ENCODE measurements at regions not wholly inside any gene's neighbourhood (a gene's known extent, or its start where the extent isn't known, plus 50 kb on each side); places are given as distances from the start of the nearest gene placed in this dataset.
A peak's percentile ranks its signal among the peaks of the same experiment; 100 is the strongest.

DNA sequence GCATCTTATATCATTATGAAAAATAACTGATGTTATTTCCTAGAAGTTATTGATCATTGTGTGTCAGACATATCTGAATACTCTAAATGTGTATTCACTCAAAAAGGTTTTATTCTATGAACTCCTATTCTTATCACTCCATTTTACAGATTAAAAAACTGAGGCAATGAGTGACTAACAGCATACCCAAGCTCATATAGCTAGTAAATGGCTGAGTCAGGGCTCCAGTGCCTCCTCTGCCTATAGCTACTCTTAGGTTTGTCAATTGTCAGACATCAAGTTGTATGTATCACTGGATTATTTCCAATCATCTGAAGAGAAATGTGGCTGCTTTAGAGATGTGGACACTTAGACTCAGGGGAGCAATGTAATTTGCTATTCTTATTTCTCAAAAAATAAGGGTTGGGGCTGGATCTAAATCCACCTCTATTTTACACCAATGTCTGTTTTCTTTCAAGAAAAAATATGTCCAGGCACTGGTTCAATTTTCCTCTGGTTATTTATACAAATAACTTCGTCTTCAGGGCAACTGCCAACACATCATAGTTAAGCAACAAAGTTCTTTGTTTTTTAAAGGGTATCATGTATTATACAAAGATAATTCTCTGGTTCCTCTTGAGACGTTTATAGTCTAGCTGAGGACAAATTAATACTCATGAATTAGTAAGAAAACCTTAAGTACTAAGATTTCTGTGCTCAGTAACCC, 328.9 kb upstream of the MAF start:
- Histone ChIP-seq H3K4me1 (peaks cover 0 to 24% (median 20%) of the 10 kb centered on the region in 4 donors), H3K4me3 (no peak overlapping the region), H3K27ac (replicated peaks in 1 of 4) (peak overlapping the region in 1 of 4 donors; percentile 28), H3K36me3 (no peaks in the 10 kb centered on the region), H3K9me3 (no peaks in the 10 kb centered on the region), H3K27me3 (no peaks in the 10 kb centered on the region)
- intact Hi-C loops (cut with DNase I) = no loop called here
- TF ChIP-seq POLR2A (IDR thresholded peaks at IDR 0.05; ENCODE audit: low read depth) (no peak), EP300 (IDR thresholded peaks at IDR 0.05) (no peak), POLR2AphosphoS5 (IDR thresholded peaks at IDR 0.05) (no peak), CTCF (IDR thresholded peaks at IDR 0.05) (no peak)
- DNase-seq (ENCODE audit: extremely low spot score) = no peak
- WGBS = 9% methylated on average over 2 of the region's 2 CpGs

DNA sequence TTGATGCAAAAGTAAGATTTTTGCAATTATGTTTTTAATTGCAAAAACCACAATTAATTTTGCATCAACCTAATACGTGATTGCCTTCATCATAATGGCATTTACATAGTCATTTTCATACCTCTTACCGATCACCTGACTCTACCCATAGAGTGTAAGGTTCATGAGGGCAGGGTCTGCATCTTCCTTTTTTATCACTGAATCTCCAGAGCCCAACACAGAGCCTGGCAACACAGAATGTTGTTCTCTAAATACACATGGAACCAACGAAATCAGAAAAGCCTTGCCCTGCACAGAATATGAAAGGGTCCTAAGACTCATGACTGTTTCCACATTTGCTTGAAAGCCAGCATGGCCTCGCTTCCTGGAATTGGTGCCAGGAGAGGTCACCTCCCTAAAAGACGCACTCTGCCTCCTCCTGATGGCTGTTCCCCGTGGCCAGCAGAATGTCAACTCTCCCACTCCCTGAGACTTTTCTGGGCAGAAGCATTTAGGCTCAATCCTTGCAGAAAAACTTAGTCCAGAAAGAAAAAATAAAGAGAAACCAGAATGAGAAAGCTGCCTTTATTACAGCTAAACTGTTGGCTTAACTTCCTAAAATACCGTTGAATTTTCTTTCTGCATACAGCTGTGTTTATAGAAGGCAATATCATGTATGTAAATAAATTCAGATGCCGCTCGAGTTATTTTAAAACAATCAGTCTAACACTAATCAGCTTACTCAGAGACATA, 327.8 kb upstream of the MAF start:
- Histone ChIP-seq H3K27me3 (no peaks in the 10 kb centered on the region), H3K36me3 (no peaks in the 10 kb centered on the region), H3K27ac (replicated peaks in 1 of 4) (no peak overlapping the region), H3K9me3 (no peaks in the 10 kb centered on the region), H3K4me1 (peaks cover 0 to 24% (median 20%) of the 10 kb centered on the region in 4 donors), H3K4me3 (no peak overlapping the region)
- no peak for DNase-seq (ENCODE audit: extremely low spot score)
- 45% methylated on average over 9 of the region's 9 CpGs for WGBS
- TF ChIP-seq POLR2A (IDR thresholded peaks at IDR 0.05; ENCODE audit: low read depth) = no peak
- no peak for TF ChIP-seq POLR2AphosphoS5 (IDR thresholded peaks at IDR 0.05)
- no peak for TF ChIP-seq EP300 (IDR thresholded peaks at IDR 0.05)
- no peak for TF ChIP-seq CTCF (IDR thresholded peaks at IDR 0.05)
- intact Hi-C loops (cut with DNase I) = no loop called here

- WGBS = 76% methylated on average over 11 of the region's 11 CpGs
- H3K36me3 ChIP-seq = no peaks in the 10 kb centered on the region
- H3K27me3 ChIP-seq = no peaks in the 10 kb centered on the region
- peaks cover 0 to 24% (median 20%) of the 10 kb centered on the region in 4 donors for H3K4me1 ChIP-seq
- H3K27ac ChIP-seq (replicated peaks in 1 of 4) = no peak overlapping the region
- H3K9me3 ChIP-seq = no peaks in the 10 kb centered on the region
- TF ChIP-seq CTCF (IDR thresholded peaks at IDR 0.05) (no peak), POLR2AphosphoS5 (IDR thresholded peaks at IDR 0.05) (no peak), POLR2A (IDR thresholded peaks at IDR 0.05; ENCODE audit: low read depth) (no peak), EP300 (IDR thresholded peaks at IDR 0.05) (no peak)
- intact Hi-C loops (cut with DNase I) = no loop called here
- no peak for DNase-seq (ENCODE audit: extremely low spot score)
- no peak overlapping the region for H3K4me3 ChIP-seq
These were observed 326.1 kb upstream of the MAF start for GRCh38 chr16:79926451-79927205.

DNA sequence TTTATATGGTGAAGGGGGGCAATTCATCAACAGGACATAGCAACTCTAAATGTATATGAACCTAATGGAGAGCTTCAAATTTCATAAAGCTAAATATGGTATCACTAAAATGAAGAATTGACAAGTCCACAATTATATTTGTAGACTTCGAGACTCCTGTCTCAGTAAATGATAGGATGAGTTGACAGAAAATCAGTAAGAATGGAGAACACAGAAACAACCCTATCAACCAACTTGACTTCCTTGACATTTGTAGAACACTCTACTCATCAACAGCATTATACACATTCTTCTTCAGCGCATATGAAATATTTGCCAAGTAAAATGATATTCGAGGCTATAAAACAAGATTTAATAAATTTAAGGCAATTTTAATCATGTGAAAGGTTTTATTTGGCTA, 322.9 kb upstream of the MAF start:
- Histone ChIP-seq H3K4me3 (no peak overlapping the region), H3K27me3 (no peaks in the 10 kb centered on the region), H3K36me3 (no peaks in the 10 kb centered on the region), H3K4me1 (peaks cover 0 to 3% (median 2%) of the 10 kb centered on the region in 4 donors), H3K9me3 (no peaks in the 10 kb centered on the region), H3K27ac (replicated peaks in 1 of 4) (no peak overlapping the region)
- intact Hi-C loops (cut with DNase I) = no loop called here
- no peak for DNase-seq (ENCODE audit: extremely low spot score)
- WGBS = 95% methylated on average over 3 of the region's 3 CpGs
- no peak for TF ChIP-seq EP300 (IDR thresholded peaks at IDR 0.05)
- TF ChIP-seq POLR2A (IDR thresholded peaks at IDR 0.05; ENCODE audit: low read depth) = no peak
- no peak for TF ChIP-seq CTCF (IDR thresholded peaks at IDR 0.05)
- no peak for TF ChIP-seq POLR2AphosphoS5 (IDR thresholded peaks at IDR 0.05)

Data from esophagus muscularis mucosa (tissue), 4 donors.